ENCODE measurements at regions not wholly inside any gene's neighbourhood (a gene's known extent, or its start where the extent isn't known, plus 50 kb on each side); places are given as distances from the start of the nearest gene placed in this dataset.

GRCh38 chr5:143930561-143930960 lies 118.6 kb downstream of the HMHB1 start:
- POLR2A ChIA-PET, result no interaction called here
- Histone ChIP-seq H3K9me3 (ENCODE audit: control insufficient read depth, insufficient read depth, low read depth, low read length) (no peaks in the 10 kb centered on the region), H3K27ac (ENCODE audit: extremely low read depth, low read depth, low read length) (no peak overlapping the region), H3K4me1 (ENCODE audit: control insufficient read depth, insufficient read depth, low read length) (no peaks in the 10 kb centered on the region), H3K36me3 (ENCODE audit: control insufficient read depth in 2 of 2, insufficient read depth in 1 of 2, low read length in 2 of 2) (no peaks in the 10 kb centered on the region), H3K4me3 (ENCODE audit: low read depth, low read length) (no peak overlapping the region)
- CTCF ChIA-PET, result interaction anchor here (0.7 kb wide), 2 partner anchors 104 to 141 kb away, joined by 3 to 4 read pairs; no protein-coding TSS in a partner anchor
- no peak for TF ChIP-seq ZNF121 (tag by site-specific recombination; IDR thresholded peaks at IDR 0.05)
- no peak for TF ChIP-seq ZSCAN23 (tag by site-specific recombination; IDR thresholded peaks at IDR 0.05)
- no peak for TF ChIP-seq ZNF174 (tag by site-specific recombination; IDR thresholded peaks at IDR 0.05)
- 0 out of 2 replicates have a peak, but pooled peaks have one; percentile 33 for TF ChIP-seq ZNF404 (tag by site-specific recombination; IDR thresholded peaks at IDR 0.05)
- no peak for TF ChIP-seq ZNF184 (tag by site-specific recombination; IDR thresholded peaks at IDR 0.05)
- TF ChIP-seq SCRT2 (tag by site-specific recombination; IDR thresholded peaks at IDR 0.05), result no peak
- TF ChIP-seq, protein P1, sequence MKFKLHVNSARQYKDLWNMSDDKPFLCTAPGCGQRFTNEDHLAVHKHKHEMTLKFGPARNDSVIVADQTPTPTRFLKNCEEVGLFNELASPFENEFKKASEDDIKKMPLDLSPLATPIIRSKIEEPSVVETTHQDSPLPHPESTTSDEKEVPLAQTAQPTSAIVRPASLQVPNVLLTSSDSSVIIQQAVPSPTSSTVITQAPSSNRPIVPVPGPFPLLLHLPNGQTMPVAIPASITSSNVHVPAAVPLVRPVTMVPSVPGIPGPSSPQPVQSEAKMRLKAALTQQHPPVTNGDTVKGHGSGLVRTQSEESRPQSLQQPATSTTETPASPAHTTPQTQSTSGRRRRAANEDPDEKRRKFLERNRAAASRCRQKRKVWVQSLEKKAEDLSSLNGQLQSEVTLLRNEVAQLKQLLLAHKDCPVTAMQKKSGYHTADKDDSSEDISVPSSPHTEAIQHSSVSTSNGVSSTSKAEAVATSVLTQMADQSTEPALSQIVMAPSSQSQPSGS (tag by site-specific recombination; IDR thresholded peaks at IDR 0.05; ENCODE audit: low read depth), result no peak
- TF ChIP-seq ZNF169 (tag by site-specific recombination; IDR thresholded peaks at IDR 0.05), result no peak
- TF ChIP-seq, protein P2, sequence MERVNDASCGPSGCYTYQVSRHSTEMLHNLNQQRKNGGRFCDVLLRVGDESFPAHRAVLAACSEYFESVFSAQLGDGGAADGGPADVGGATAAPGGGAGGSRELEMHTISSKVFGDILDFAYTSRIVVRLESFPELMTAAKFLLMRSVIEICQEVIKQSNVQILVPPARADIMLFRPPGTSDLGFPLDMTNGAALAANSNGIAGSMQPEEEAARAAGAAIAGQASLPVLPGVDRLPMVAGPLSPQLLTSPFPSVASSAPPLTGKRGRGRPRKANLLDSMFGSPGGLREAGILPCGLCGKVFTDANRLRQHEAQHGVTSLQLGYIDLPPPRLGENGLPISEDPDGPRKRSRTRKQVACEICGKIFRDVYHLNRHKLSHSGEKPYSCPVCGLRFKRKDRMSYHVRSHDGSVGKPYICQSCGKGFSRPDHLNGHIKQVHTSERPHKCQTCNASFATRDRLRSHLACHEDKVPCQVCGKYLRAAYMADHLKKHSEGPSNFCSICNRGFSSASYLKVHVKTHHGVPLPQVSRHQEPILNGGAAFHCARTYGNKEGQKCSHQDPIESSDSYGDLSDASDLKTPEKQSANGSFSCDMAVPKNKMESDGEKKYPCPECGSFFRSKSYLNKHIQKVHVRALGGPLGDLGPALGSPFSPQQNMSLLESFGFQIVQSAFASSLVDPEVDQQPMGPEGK (tag by site-specific recombination; IDR thresholded peaks at IDR 0.05), result no peak
- no peak for TF ChIP-seq ZNF626 (tag by site-specific recombination; IDR thresholded peaks at IDR 0.05)
- TF ChIP-seq, protein P3, sequence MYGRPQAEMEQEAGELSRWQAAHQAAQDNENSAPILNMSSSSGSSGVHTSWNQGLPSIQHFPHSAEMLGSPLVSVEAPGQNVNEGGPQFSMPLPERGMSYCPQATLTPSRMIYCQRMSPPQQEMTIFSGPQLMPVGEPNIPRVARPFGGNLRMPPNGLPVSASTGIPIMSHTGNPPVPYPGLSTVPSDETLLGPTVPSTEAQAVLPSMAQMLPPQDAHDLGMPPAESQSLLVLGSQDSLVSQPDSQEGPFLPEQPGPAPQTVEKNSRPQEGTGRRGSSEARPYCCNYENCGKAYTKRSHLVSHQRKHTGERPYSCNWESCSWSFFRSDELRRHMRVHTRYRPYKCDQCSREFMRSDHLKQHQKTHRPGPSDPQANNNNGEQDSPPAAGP (tag by site-specific recombination; IDR thresholded peaks at IDR 0.05), result no peak
- no peak for TF ChIP-seq SP2 (tag by site-specific recombination; IDR thresholded peaks at IDR 0.05)
- TF ChIP-seq ZXDB (tag by site-specific recombination; IDR thresholded peaks at IDR 0.05), result 0 out of 2 replicates have a peak, but pooled peaks have one; percentile 11
- TF ChIP-seq, protein P4, sequence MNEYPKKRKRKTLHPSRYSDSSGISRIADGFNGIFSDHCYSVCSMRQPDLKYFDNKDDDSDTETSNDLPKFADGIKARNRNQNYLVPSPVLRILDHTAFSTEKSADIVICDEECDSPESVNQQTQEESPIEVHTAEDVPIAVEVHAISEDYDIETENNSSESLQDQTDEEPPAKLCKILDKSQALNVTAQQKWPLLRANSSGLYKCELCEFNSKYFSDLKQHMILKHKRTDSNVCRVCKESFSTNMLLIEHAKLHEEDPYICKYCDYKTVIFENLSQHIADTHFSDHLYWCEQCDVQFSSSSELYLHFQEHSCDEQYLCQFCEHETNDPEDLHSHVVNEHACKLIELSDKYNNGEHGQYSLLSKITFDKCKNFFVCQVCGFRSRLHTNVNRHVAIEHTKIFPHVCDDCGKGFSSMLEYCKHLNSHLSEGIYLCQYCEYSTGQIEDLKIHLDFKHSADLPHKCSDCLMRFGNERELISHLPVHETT (tag by site-specific recombination; IDR thresholded peaks at IDR 0.05), result no peak
- no peak for TF ChIP-seq HOXD13 (CRISPR knock-in tag; IDR thresholded peaks at IDR 0.05; ENCODE audit: borderline replicate concordance)
- no peak for TF ChIP-seq ZNF112 (tag by site-specific recombination; IDR thresholded peaks at IDR 0.05)
- TF ChIP-seq, protein P5, sequence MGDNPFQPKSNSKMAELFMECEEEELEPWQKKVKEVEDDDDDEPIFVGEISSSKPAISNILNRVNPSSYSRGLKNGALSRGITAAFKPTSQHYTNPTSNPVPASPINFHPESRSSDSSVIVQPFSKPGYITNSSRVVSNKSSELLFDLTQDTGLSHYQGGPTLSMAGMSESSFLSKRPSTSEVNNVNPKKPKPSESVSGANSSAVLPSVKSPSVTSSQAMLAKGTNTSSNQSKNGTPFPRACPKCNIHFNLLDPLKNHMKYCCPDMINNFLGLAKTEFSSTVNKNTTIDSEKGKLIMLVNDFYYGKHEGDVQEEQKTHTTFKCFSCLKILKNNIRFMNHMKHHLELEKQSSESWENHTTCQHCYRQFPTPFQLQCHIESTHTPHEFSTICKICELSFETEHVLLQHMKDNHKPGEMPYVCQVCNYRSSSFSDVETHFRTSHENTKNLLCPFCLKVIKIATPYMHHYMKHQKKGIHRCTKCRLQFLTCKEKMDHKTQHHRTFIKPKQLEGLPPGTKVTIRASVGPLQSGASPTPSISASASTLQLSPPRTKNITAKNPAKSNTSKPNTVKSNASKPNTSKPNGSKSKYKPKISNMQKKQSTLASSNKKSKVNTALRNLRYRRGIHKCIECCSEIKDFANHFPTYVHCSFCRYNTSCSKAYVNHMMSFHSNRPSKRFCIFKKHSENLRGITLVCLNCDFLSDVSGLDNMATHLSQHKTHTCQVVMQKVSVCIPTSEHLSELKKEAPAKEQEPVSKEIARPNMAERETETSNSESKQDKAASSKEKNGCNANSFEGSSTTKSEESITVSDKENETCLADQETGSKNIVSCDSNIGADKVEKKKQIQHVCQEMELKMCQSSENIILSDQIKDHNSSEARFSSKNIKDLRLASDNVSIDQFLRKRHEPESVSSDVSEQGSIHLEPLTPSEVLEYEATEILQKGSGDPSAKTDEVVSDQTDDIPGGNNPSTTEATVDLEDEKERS (tag by site-specific recombination; IDR thresholded peaks at IDR 0.05), result no peak
- TF ChIP-seq GLIS1 (tag by site-specific recombination; IDR thresholded peaks at IDR 0.05), result no peak
- no peak for TF ChIP-seq ZNF501 (tag by site-specific recombination; IDR thresholded peaks at IDR 0.05)
- TF ChIP-seq ZNF211 (tag by site-specific recombination; IDR thresholded peaks at IDR 0.05; ENCODE audit: low read depth), result no peak
- no peak for TF ChIP-seq ZNF629 (tag by site-specific recombination; IDR thresholded peaks at IDR 0.05)
- no peak for TF ChIP-seq ZNF354C (tag by site-specific recombination; IDR thresholded peaks at IDR 0.05; ENCODE audit: borderline replicate concordance, low read depth)
- no peak for TF ChIP-seq BCL11B (tag by site-specific recombination; IDR thresholded peaks at IDR 0.05; ENCODE audit: low read depth)
- no peak for TF ChIP-seq SP7 (tag by site-specific recombination; IDR thresholded peaks at IDR 0.05)
- TF ChIP-seq, protein P6, sequence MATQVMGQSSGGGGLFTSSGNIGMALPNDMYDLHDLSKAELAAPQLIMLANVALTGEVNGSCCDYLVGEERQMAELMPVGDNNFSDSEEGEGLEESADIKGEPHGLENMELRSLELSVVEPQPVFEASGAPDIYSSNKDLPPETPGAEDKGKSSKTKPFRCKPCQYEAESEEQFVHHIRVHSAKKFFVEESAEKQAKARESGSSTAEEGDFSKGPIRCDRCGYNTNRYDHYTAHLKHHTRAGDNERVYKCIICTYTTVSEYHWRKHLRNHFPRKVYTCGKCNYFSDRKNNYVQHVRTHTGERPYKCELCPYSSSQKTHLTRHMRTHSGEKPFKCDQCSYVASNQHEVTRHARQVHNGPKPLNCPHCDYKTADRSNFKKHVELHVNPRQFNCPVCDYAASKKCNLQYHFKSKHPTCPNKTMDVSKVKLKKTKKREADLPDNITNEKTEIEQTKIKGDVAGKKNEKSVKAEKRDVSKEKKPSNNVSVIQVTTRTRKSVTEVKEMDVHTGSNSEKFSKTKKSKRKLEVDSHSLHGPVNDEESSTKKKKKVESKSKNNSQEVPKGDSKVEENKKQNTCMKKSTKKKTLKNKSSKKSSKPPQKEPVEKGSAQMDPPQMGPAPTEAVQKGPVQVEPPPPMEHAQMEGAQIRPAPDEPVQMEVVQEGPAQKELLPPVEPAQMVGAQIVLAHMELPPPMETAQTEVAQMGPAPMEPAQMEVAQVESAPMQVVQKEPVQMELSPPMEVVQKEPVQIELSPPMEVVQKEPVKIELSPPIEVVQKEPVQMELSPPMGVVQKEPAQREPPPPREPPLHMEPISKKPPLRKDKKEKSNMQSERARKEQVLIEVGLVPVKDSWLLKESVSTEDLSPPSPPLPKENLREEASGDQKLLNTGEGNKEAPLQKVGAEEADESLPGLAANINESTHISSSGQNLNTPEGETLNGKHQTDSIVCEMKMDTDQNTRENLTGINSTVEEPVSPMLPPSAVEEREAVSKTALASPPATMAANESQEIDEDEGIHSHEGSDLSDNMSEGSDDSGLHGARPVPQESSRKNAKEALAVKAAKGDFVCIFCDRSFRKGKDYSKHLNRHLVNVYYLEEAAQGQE (tag by site-specific recombination; IDR thresholded peaks at IDR 0.05), result no peak
- no peak for TF ChIP-seq TRIM28 (IDR thresholded peaks at IDR 0.05; ENCODE audit: borderline replicate concordance, low read length)
